NB4 (cell line): ENCODE measurements at regions not wholly inside any gene's neighbourhood (a gene's known extent, or its start where the extent isn't known, plus 50 kb on each side); places are given as distances from the start of the nearest gene placed in this dataset.

Experiments used
- CTCF ChIP-seq: IDR thresholded peaks from one replicate; pipeline ENCODE4 v1.5.1; 2012; ENCODE audit warnings: low read depth, low read length
- MYC ChIP-seq: IDR thresholded peaks from 2 replicates; pipeline ENCODE4 v1.6.1; 2011; ENCODE audit warnings: low read depth, low read length
- POLR2A ChIP-seq: IDR thresholded peaks from 2 replicates; pipeline ENCODE4 v1.6.1; 2011; ENCODE audit warnings: mild to moderate bottlenecking; ENCODE audit not compliant: insufficient read length; ENCODE audit errors: extremely low read depth

GRCh38 chr4:128727658-128728057 lies 81.8 kb upstream of the JADE1 start:
- TF ChIP-seq POLR2A (no peak), CTCF (no peak), MYC (no peak)
